Naive thymus-derived CD4-positive, alpha-beta T cell (primary cell): ENCODE measurements at regions not wholly inside any gene's neighbourhood (a gene's known extent, or its start where the extent isn't known, plus 50 kb on each side); places are given as distances from the start of the nearest gene placed in this dataset.

Experiments used
- ATAC-seq: fragments of 150-1000 bp; cut with Tn5 transposase; 2 replicates; pipeline ENCODE4 v1.10.0; 2021; ENCODE audit warnings: mild to moderate bottlenecking, moderate library complexity
- CTCF ChIA-PET: fragments of 350-600 bp; sonication (Branson Sonifier 250); formaldehyde crosslinking; loops from one replicate; lab custom pipeline; 2021; ENCODE audit warnings: antibody characterized with exemption; lab: Charles Lee
- POLR2A ChIA-PET: fragments of 350-600 bp; sonication (Branson Sonifier 250); formaldehyde crosslinking; loops from one replicate; lab custom pipeline; 2021; ENCODE audit warnings: antibody characterized with exemption, inconsistent platforms; lab: Charles Lee
- DNase-seq, 9 donors: peaks; one replicate each; pipeline versions ENCODE4 v3.0.0 to v3.0.0-alpha.2; 2020 to 2022; ENCODE audit warnings: mixed read lengths in 1 of 9
- H3K27ac ChIP-seq: one replicate; pipeline ENCODE4 v1.7.0; 2013; ENCODE audit warnings: mild to moderate bottlenecking, low read depth, low read length, moderate library complexity
- H3K27me3 ChIP-seq, 2 donors: one replicate each; pipeline ENCODE4 v1.7.0; 2013; ENCODE audit warnings: low read length in 2 of 2, mild to moderate bottlenecking in 2 of 2, moderate library complexity in 2 of 2; ENCODE audit not compliant: control insufficient read depth in 2 of 2, insufficient read depth in 2 of 2
- H3K36me3 ChIP-seq, 3 experiments: 1 replicate in 2 of 3; 2 replicates in 1 of 3; pipeline ENCODE4 v1.7.0; 2013; ENCODE audit warnings: low read length in 3 of 3, mild to moderate bottlenecking in 3 of 3, moderate library complexity in 1 of 3; ENCODE audit not compliant: insufficient read depth in 3 of 3, control insufficient read depth in 2 of 3
- H3K4me1 ChIP-seq, 2 donors: one replicate each; pipeline ENCODE4 v1.7.0; 2013; ENCODE audit warnings: low read length in 2 of 2, mild to moderate bottlenecking in 2 of 2, moderate library complexity in 1 of 2; ENCODE audit not compliant: control insufficient read depth in 2 of 2, insufficient read depth in 2 of 2
- H3K4me3 ChIP-seq: 2 replicates; pipeline ENCODE4 v1.7.0; 2013; ENCODE audit warnings: mild to moderate bottlenecking, low read length
- H3K9me3 ChIP-seq, 3 experiments: 1 replicate in 2 of 3; 2 replicates in 1 of 3; pipeline ENCODE4 v1.7.0; 2013; ENCODE audit warnings: low read length in 3 of 3; ENCODE audit not compliant: control insufficient read depth in 2 of 3
- H3K27ac Mint-ChIP-seq, 9 donors: one replicate each; pipeline ENCODE4 v1.8.0; 2020 to 2022; ENCODE audit warnings: mixed read lengths in 9 of 9, mild to moderate bottlenecking in 8 of 9, moderate library complexity in 5 of 9, inconsistent platforms in 2 of 9
- H3K27me3 Mint-ChIP-seq, 5 donors: one replicate each; pipeline ENCODE4 v1.8.0; 2021 to 2022; ENCODE audit warnings: mixed read lengths in 5 of 5, mild to moderate bottlenecking in 1 of 5
- H3K36me3 Mint-ChIP-seq, 5 donors: one replicate each; pipeline ENCODE4 v1.8.0; 2020 to 2022; ENCODE audit warnings: mixed read lengths in 5 of 5, mild to moderate bottlenecking in 3 of 5, inconsistent platforms in 1 of 5
- H3K4me1 Mint-ChIP-seq, 7 donors: one replicate each; pipeline ENCODE4 v1.8.0; 2020 to 2022; ENCODE audit warnings: mixed read lengths in 7 of 7, mild to moderate bottlenecking in 3 of 7, inconsistent platforms in 1 of 7
- H3K4me3 Mint-ChIP-seq, 10 donors: one replicate each; pipeline ENCODE4 v1.8.0; 2020 to 2022; ENCODE audit warnings: mild to moderate bottlenecking in 10 of 10, mixed read lengths in 10 of 10, moderate library complexity in 6 of 10, inconsistent platforms in 2 of 10
- H3K9me3 Mint-ChIP-seq, 11 donors: one replicate each; pipeline ENCODE4 v1.8.0; 2020 to 2022; ENCODE audit warnings: mixed read lengths in 11 of 11, mild to moderate bottlenecking in 4 of 11, inconsistent platforms in 1 of 11, moderate library complexity in 1 of 11
- intact Hi-C, 2 donors: fragments of 100-400 bp; cut with micrococcal nuclease; formaldehyde crosslinking; loops; one replicate each; pipeline ENCODE4 v1.15.1; 2023

GRCh38 chrX:18017411-18017810 lies 156.3 kb upstream of the RAI2 start:
- Mint-ChIP-seq H3K9me3 (peaks cover 0 to 3% (median 0%) of the 10 kb centered on the region in 11 donors), H3K36me3 (no peaks in the 10 kb centered on the region), H3K27me3 (no peaks in the 10 kb centered on the region), H3K4me3 (no peak overlapping the region), H3K27ac (peak overlapping the region in 1 of 9 donors; percentile 40), H3K4me1 (peaks cover 0 to 7% (median 0%) of the 10 kb centered on the region in 7 donors)
- CTCF ChIA-PET, result no interaction called here
- POLR2A ChIA-PET, result no interaction called here
- H3K27ac ChIP-seq, result no peak overlapping the region
- no peaks in the 10 kb centered on the region for H3K4me1 ChIP-seq
- ATAC-seq (no peak), DNase-seq (no peak)
- H3K36me3 ChIP-seq, result no peaks in the 10 kb centered on the region
- intact Hi-C loops, result no loop called here
- no peak overlapping the region for H3K4me3 ChIP-seq
- H3K9me3 ChIP-seq, result no peaks in the 10 kb centered on the region
- no peaks in the 10 kb centered on the region for H3K27me3 ChIP-seq

GRCh38 chrX:18016941-18017340 lies 155.8 kb upstream of the RAI2 start:
- POLR2A ChIA-PET, result no interaction called here
- ATAC-seq (no peak), DNase-seq (no peak)
- H3K4me1 ChIP-seq, result no peaks in the 10 kb centered on the region
- no peaks in the 10 kb centered on the region for H3K36me3 Mint-ChIP-seq
- peaks cover 0 to 3% (median 0%) of the 10 kb centered on the region in 11 donors for H3K9me3 Mint-ChIP-seq
- H3K27me3 ChIP-seq, result no peaks in the 10 kb centered on the region
- CTCF ChIA-PET, result no interaction called here
- H3K27ac ChIP-seq, result no peak overlapping the region
- H3K27me3 Mint-ChIP-seq, result no peaks in the 10 kb centered on the region
- no peaks in the 10 kb centered on the region for H3K9me3 ChIP-seq
- H3K27ac Mint-ChIP-seq, result peak overlapping the region in 2 of 9 donors; percentile 16 to 40
- peaks cover 0 to 7% (median 0%) of the 10 kb centered on the region in 7 donors for H3K4me1 Mint-ChIP-seq
- intact Hi-C loops, result no loop called here
- H3K4me3 ChIP-seq, result no peak overlapping the region
- no peak overlapping the region for H3K4me3 Mint-ChIP-seq
- no peaks in the 10 kb centered on the region for H3K36me3 ChIP-seq

GRCh38 chrX:18010253-18010652 lies 149.2 kb upstream of the RAI2 start:
- H3K36me3 Mint-ChIP-seq, result no peaks in the 10 kb centered on the region
- ChIA-PET POLR2A (interaction anchor here (0.6 kb wide), 1 partner anchor 15 kb away, joined by 3 read pairs; no protein-coding TSS in a partner anchor), CTCF (interaction anchor here (0.6 kb wide), 2 partner anchors 266 to 704 kb away, joined by 3 to 4 read pairs; no protein-coding TSS in a partner anchor)
- Histone ChIP-seq H3K4me3 (no peak overlapping the region), H3K36me3 (no peaks in the 10 kb centered on the region), H3K4me1 (no peaks in the 10 kb centered on the region), H3K27me3 (no peaks in the 10 kb centered on the region), H3K9me3 (no peaks in the 10 kb centered on the region), H3K27ac (no peak overlapping the region)
- H3K27me3 Mint-ChIP-seq, result peaks cover 0 to 2% (median 0%) of the 10 kb centered on the region in 5 donors
- ATAC-seq (no peak), DNase-seq (no peak)
- no peak overlapping the region for H3K4me3 Mint-ChIP-seq
- no peaks in the 10 kb centered on the region for H3K4me1 Mint-ChIP-seq
- no peaks in the 10 kb centered on the region for H3K9me3 Mint-ChIP-seq
- intact Hi-C loops, result loop anchor here in 1 of 2 donors (5.0 kb wide), 1 partner anchor 63 kb away; no protein-coding TSS in a partner anchor
- H3K27ac Mint-ChIP-seq, result no peak overlapping the region

GRCh38 chrX:18003876-18004275 lies 142.8 kb upstream of the RAI2 start:
- no peak overlapping the region for H3K4me3 ChIP-seq
- H3K36me3 ChIP-seq, result no peaks in the 10 kb centered on the region
- Mint-ChIP-seq H3K4me1 (no peaks in the 10 kb centered on the region), H3K27me3 (peaks cover 0 to 2% (median 0%) of the 10 kb centered on the region in 5 donors), H3K4me3 (no peak overlapping the region), H3K27ac (no peak overlapping the region), H3K36me3 (no peaks in the 10 kb centered on the region), H3K9me3 (no peaks in the 10 kb centered on the region)
- H3K27ac ChIP-seq, result no peak overlapping the region
- no peaks in the 10 kb centered on the region for H3K9me3 ChIP-seq
- CTCF ChIA-PET, result no interaction called here
- DNase-seq (no peak), ATAC-seq (no peak)
- intact Hi-C loops, result no loop called here
- no peaks in the 10 kb centered on the region for H3K4me1 ChIP-seq
- POLR2A ChIA-PET, result no interaction called here
- no peaks in the 10 kb centered on the region for H3K27me3 ChIP-seq

- ChIA-PET POLR2A (no interaction called here), CTCF (interaction anchor here (0.5 kb wide), 1 partner anchor 1554 kb away, joined by 3 read pairs; no protein-coding TSS in a partner anchor)
- ATAC-seq (no peak), DNase-seq (no peak)
- peaks cover 0 to 2% (median 0%) of the 10 kb centered on the region in 11 donors for H3K9me3 Mint-ChIP-seq
- Histone ChIP-seq H3K36me3 (no peaks in the 10 kb centered on the region), H3K27me3 (no peaks in the 10 kb centered on the region), H3K4me1 (no peaks in the 10 kb centered on the region), H3K9me3 (no peaks in the 10 kb centered on the region), H3K4me3 (no peak overlapping the region), H3K27ac (no peak overlapping the region)
- no peaks in the 10 kb centered on the region for H3K36me3 Mint-ChIP-seq
- H3K4me1 Mint-ChIP-seq, result no peaks in the 10 kb centered on the region
- intact Hi-C loops, result no loop called here
- H3K4me3 Mint-ChIP-seq, result no peak overlapping the region
- no peaks in the 10 kb centered on the region for H3K27me3 Mint-ChIP-seq
- H3K27ac Mint-ChIP-seq, result no peak overlapping the region
Measured at GRCh38 chrX:18002791-18003190, 141.7 kb upstream of the RAI2 start.

GRCh38 chrX:17994429-17994828 lies 133.3 kb upstream of the RAI2 start:
- ATAC-seq (no peak), DNase-seq (no peak)
- Mint-ChIP-seq H3K9me3 (peaks cover 0 to 2% (median 0%) of the 10 kb centered on the region in 11 donors), H3K4me3 (no peak overlapping the region), H3K4me1 (peaks cover 0 to 6% (median 0%) of the 10 kb centered on the region in 7 donors), H3K27ac (no peak overlapping the region), H3K27me3 (no peaks in the 10 kb centered on the region), H3K36me3 (no peaks in the 10 kb centered on the region)
- no peaks in the 10 kb centered on the region for H3K36me3 ChIP-seq
- POLR2A ChIA-PET, result no interaction called here
- no peaks in the 10 kb centered on the region for H3K4me1 ChIP-seq
- intact Hi-C loops, result no loop called here
- H3K4me3 ChIP-seq, result no peak overlapping the region
- no peak overlapping the region for H3K27ac ChIP-seq
- CTCF ChIA-PET, result no interaction called here
- H3K9me3 ChIP-seq, result no peaks in the 10 kb centered on the region
- H3K27me3 ChIP-seq, result no peaks in the 10 kb centered on the region

- ChIA-PET POLR2A (no interaction called here), CTCF (no interaction called here)
- Histone ChIP-seq H3K27me3 (no peaks in the 10 kb centered on the region), H3K27ac (no peak overlapping the region), H3K4me1 (peaks cover 0 to 4% of the 10 kb centered on the region in 2 donors), H3K4me3 (no peak overlapping the region), H3K36me3 (no peaks in the 10 kb centered on the region), H3K9me3 (no peaks in the 10 kb centered on the region)
- H3K27me3 Mint-ChIP-seq, result no peaks in the 10 kb centered on the region
- no peak overlapping the region for H3K4me3 Mint-ChIP-seq
- DNase-seq (no peak), ATAC-seq (no peak)
- H3K4me1 Mint-ChIP-seq, result peaks cover 0 to 11% (median 6%) of the 10 kb centered on the region in 7 donors
- intact Hi-C loops, result no loop called here
- peaks cover 0 to 1% (median 0%) of the 10 kb centered on the region in 11 donors for H3K9me3 Mint-ChIP-seq
- no peak overlapping the region for H3K27ac Mint-ChIP-seq
- no peaks in the 10 kb centered on the region for H3K36me3 Mint-ChIP-seq
Measured at GRCh38 chrX:17993062-17993461, 132.0 kb upstream of the RAI2 start.
